Gastrocnemius medialis (tissue), 4 donors: ENCODE measurements at regions not wholly inside any gene's neighbourhood (a gene's known extent, or its start where the extent isn't known, plus 50 kb on each side); places are given as distances from the start of the nearest gene placed in this dataset.

Experiments
- POLR2A ChIP-seq, 2 donors: fragments of 450-650 bp; IDR thresholded peaks; one replicate each; pipeline ENCODE4 v1.6.1; 2017; ENCODE audit warnings: antibody characterized with exemption in 2 of 2, mild to moderate bottlenecking in 2 of 2, moderate library complexity in 2 of 2
- TF ChIP-seq, protein P1 (sequence below), 5 experiments: fragments of 450-650 bp in 3 of 5; fragments of 200-600 bp in 2 of 5; sonication (generic) in 2 of 5; IDR thresholded peaks in 4 of 5; conservative IDR thresholded peaks in 1 of 5; 1 replicate in 4 of 5; 2 replicates in 1 of 5; pipeline ENCODE4 v1.5.1; 2016 to 2019; ENCODE audit warnings: antibody characterized with exemption in 5 of 5, mild to moderate bottlenecking in 3 of 5, moderate library complexity in 3 of 5

DNA sequence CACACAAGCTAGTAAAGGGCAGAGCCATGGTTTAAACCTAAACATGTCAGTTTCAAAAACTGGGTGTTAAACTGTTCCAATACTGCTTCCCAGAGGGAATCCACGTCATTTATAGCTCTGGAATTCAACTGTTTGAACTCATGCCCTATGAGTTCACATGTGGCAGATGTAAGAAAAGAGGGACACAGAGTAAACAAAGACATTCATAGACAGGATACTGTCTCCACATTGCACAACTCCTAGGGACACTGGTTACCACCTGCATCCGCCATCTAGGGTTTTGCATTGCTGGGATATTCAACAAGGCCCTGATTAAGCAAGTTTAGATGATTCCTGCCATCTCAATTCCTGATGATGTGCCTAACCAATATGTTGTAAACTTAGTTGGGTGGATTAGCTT is 134.1 kb upstream of the COL8A1 start:
- TF ChIP-seq, protein P1, sequence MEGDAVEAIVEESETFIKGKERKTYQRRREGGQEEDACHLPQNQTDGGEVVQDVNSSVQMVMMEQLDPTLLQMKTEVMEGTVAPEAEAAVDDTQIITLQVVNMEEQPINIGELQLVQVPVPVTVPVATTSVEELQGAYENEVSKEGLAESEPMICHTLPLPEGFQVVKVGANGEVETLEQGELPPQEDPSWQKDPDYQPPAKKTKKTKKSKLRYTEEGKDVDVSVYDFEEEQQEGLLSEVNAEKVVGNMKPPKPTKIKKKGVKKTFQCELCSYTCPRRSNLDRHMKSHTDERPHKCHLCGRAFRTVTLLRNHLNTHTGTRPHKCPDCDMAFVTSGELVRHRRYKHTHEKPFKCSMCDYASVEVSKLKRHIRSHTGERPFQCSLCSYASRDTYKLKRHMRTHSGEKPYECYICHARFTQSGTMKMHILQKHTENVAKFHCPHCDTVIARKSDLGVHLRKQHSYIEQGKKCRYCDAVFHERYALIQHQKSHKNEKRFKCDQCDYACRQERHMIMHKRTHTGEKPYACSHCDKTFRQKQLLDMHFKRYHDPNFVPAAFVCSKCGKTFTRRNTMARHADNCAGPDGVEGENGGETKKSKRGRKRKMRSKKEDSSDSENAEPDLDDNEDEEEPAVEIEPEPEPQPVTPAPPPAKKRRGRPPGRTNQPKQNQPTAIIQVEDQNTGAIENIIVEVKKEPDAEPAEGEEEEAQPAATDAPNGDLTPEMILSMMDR (IDR thresholded peaks at IDR 0.05 in 4 of 5, conservative IDR thresholded peaks at IDR 0.05 in 1 of 5): no peak
- TF ChIP-seq POLR2A (IDR thresholded peaks at IDR 0.05): no peak
